BLaER1 treated with 17β-estradiol and CSF1 and Interleukin-3, amounts not matched to agents 10 nM and 100 nM (cell line): ENCODE measurements at regions not wholly inside any gene's neighbourhood (a gene's known extent, or its start where the extent isn't known, plus 50 kb on each side); places are given as distances from the start of the nearest gene placed in this dataset.
"Not testable (repeated sequence)": the region's sequence is repeated elsewhere in the genome, so short reads cannot be mapped to it uniquely, and the experiment has no call there.

Experiments
- H3K27ac ChIP-seq, 11 experiments: shearing (Covaris generic); formaldehyde crosslinking; 2 replicates each; pipeline ENCODE4 v1.8.1; 2022
- H3K27me3 ChIP-seq, 11 experiments: shearing (Covaris generic); formaldehyde crosslinking; 2 replicates each; pipeline ENCODE4 v1.8.1; 2022
- H3K36me3 ChIP-seq, 11 experiments: shearing (Covaris generic); formaldehyde crosslinking; 2 replicates each; pipeline ENCODE4 v1.8.1; 2022
- H3K4me1 ChIP-seq, 10 experiments: shearing (Covaris generic); formaldehyde crosslinking; 2 replicates each; pipeline ENCODE4 v1.8.1; 2022
- H3K4me2 ChIP-seq, 11 experiments: shearing (Covaris generic); formaldehyde crosslinking; 2 replicates each; pipeline ENCODE4 v1.8.1; 2022
- H3K4me3 ChIP-seq, 10 experiments: shearing (Covaris generic); formaldehyde crosslinking; 2 replicates each; pipeline ENCODE4 v1.8.1; 2022
- H3K9ac ChIP-seq, 11 experiments: shearing (Covaris generic); formaldehyde crosslinking; 2 replicates each; pipeline ENCODE4 v1.8.1; 2022
- H3K9me3 ChIP-seq, 11 experiments: shearing (Covaris generic); formaldehyde crosslinking; replicated peaks in 1 of 11; 2 replicates each; pipeline ENCODE4 v1.8.1; 2022
- H4K20me1 ChIP-seq, 11 experiments: shearing (Covaris generic); formaldehyde crosslinking; 2 replicates each; pipeline ENCODE4 v1.8.1; 2022
- Cebpa-rat ChIP-seq, 11 experiments: shearing (Covaris generic); IDR thresholded peaks; 2 replicates each; pipeline ENCODE4 v1.8.1; 2022

- H3K4me3 ChIP-seq, H3K36me3 ChIP-seq, H3K27me3 ChIP-seq, H3K9ac ChIP-seq, H4K20me1 ChIP-seq: not testable (repeated sequence)
- Histone ChIP-seq H3K27ac (peak overlapping the region in 4 of 11 experiments; percentile 15 to 45 (median 24); a peak in 6 of 22 replicates), H3K4me1 (peaks cover 16 to 50% (median 36%) of the 10 kb centered on the region in 10 experiments), H3K9me3 (peaks cover 13 to 41% (median 22%) of the 10 kb centered on the region in 11 experiments; a peak in 19 of 22 replicates), H3K4me2 (peak overlapping the region in 6 of 11 experiments; percentile 1 to 88 (median 59); a peak in 10 of 22 replicates)
- peak in 1 of 11 experiments; percentile 10; a peak in 1 of 22 replicates for TF ChIP-seq Cebpa-rat (IDR thresholded peaks at IDR 0.05)
Measured at GRCh38 chr10:28481346-28481745, 51.6 kb upstream of the WAC start.

DNA sequence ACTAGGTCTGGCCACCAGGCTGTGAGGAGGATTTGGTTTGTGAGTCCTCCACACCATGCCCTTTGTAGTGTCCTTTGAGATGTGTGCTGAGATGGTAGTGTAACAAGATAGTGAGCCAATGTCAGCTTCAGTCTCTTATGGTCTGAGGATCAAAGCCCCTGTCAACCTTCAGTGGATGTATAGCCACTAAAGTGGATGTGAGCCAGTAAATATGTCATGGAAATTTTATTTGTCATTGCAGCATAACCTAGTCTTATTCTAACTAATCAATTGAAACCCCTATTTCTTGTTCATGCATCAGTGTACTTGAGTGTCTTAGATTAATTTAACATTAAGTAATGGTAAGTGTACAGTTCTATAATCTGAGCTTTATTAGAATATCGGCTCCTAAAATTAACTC, 51.0 kb upstream of the WAC start:
- Histone ChIP-seq H3K4me3 (no peak overlapping the region), H4K20me1 (no peaks in the 10 kb centered on the region), H3K4me1 (peaks cover 16 to 51% (median 37%) of the 10 kb centered on the region in 10 experiments), H3K9ac (no peak overlapping the region), H3K27ac (peak overlapping the region in 3 of 11 experiments; percentile 0 to 45 (median 17); a peak in 1 of 22 replicates), H3K9me3 (peaks cover 19 to 47% (median 28%) of the 10 kb centered on the region in 11 experiments; a peak in 21 of 22 replicates), H3K36me3 (no peaks in the 10 kb centered on the region), H3K27me3 (no peaks in the 10 kb centered on the region), H3K4me2 (peak overlapping the region in 4 of 11 experiments; percentile 1 to 88 (median 70); a peak in 5 of 22 replicates)
- no peak for TF ChIP-seq Cebpa-rat (IDR thresholded peaks at IDR 0.05)
